Hypothalamus (tissue), 51 donors: ENCODE measurements at regions not wholly inside any gene's neighbourhood (a gene's known extent, or its start where the extent isn't known, plus 50 kb on each side); places are given as distances from the start of the nearest gene placed in this dataset.

ENCODE experiments used
- DNase-seq, 51 donors: peaks; one replicate each; lab custom pipeline; 2025; lab: John Stamatoyannopoulos, UW

- no peak for DNase-seq
These were observed 941.0 kb upstream of the INTU start for GRCh38 chr4:126691797-126692196.

GRCh38 chr4:126697748-126698147, 935.0 kb upstream of the INTU start:
- DNase-seq, result no peak

- no peak for DNase-seq
These were observed 934.5 kb upstream of the INTU start for GRCh38 chr4:126698224-126698623.

GRCh38 chr4:126701756-126702155, 931.0 kb upstream of the INTU start:
- DNase-seq, result peak in 3 of 51 donors; percentile 0 to 9 (median 8)

GRCh38 chr4:126702747-126703146, 930.0 kb upstream of the INTU start:
- DNase-seq, result no peak

- no peak for DNase-seq
These were observed 927.5 kb upstream of the INTU start for GRCh38 chr4:126705266-126705665.

- DNase-seq, result no peak
These were observed 924.0 kb upstream of the INTU start for GRCh38 chr4:126708716-126709115.

- no peak for DNase-seq
These were observed 921.8 kb upstream of the INTU start for GRCh38 chr4:126710935-126711334.

GRCh38 chr4:126715067-126715466, 917.7 kb upstream of the INTU start:
- DNase-seq, result no peak

- DNase-seq, result no peak
These were observed 917.1 kb upstream of the INTU start for GRCh38 chr4:126715681-126716080.

- no peak for DNase-seq
These were observed 914.6 kb upstream of the INTU start for GRCh38 chr4:126718136-126718535.

- no peak for DNase-seq
These were observed 912.9 kb upstream of the INTU start for GRCh38 chr4:126719852-126720251.

- DNase-seq, result no peak
These were observed 906.9 kb upstream of the INTU start for GRCh38 chr4:126725906-126726305.

GRCh38 chr4:126727461-126727860, 905.3 kb upstream of the INTU start:
- no peak for DNase-seq

GRCh38 chr4:126731062-126731461, 901.7 kb upstream of the INTU start:
- no peak for DNase-seq

GRCh38 chr4:126733301-126733700, 899.5 kb upstream of the INTU start:
- DNase-seq, result no peak

GRCh38 chr4:126734465-126734864, 898.3 kb upstream of the INTU start:
- no peak for DNase-seq

- DNase-seq, result no peak
These were observed 897.2 kb upstream of the INTU start for GRCh38 chr4:126735294-126736132.

- no peak for DNase-seq
These were observed 896.6 kb upstream of the INTU start for GRCh38 chr4:126736133-126736518.

- no peak for DNase-seq
These were observed 894.7 kb upstream of the INTU start for GRCh38 chr4:126737899-126738526.

GRCh38 chr4:126738527-126738923, 894.2 kb upstream of the INTU start:
- no peak for DNase-seq

- no peak for DNase-seq
These were observed 893.8 kb upstream of the INTU start for GRCh38 chr4:126738926-126739325.
